Liver (tissue), 3 donors: ENCODE measurements at regions not wholly inside any gene's neighbourhood (a gene's known extent, or its start where the extent isn't known, plus 50 kb on each side); places are given as distances from the start of the nearest gene placed in this dataset.

Experiments used
- CTCF ChIP-seq: fragments of 150-350 bp; IDR thresholded peaks from 2 replicates; pipeline ENCODE4 v1.5.1; 2017; ENCODE audit warnings: improper control_type of control experiment, low read depth, low read length; ENCODE audit not compliant: missing input control
- REST ChIP-seq: IDR thresholded peaks from 2 replicates; pipeline ENCODE4 v1.6.1; 2016; ENCODE audit warnings: antibody characterized with exemption, mild to moderate bottlenecking
- TAF1 ChIP-seq: conservative IDR thresholded peaks from 2 replicates; pipeline ENCODE4 v1.6.1; 2016; ENCODE audit warnings: antibody characterized with exemption, mild to moderate bottlenecking
- donor health status: healthy.
- donor health status: healthy.

GRCh38 chr10:78567680-78568455, 500.9 kb upstream of the ZMIZ1 start:
- TF ChIP-seq REST (no peak), TAF1 (no peak), CTCF (no peak)
